Panc1 (cell line): ENCODE measurements at regions not wholly inside any gene's neighbourhood (a gene's known extent, or its start where the extent isn't known, plus 50 kb on each side); places are given as distances from the start of the nearest gene placed in this dataset.

ENCODE experiments used
- ATAC-seq: fragments of 200-7000 bp; cut with Tn5 transposase; 2 replicates; pipeline ENCODE4 v1.9.1; 2020; ENCODE audit warnings: mild to moderate bottlenecking, moderate library complexity
- BruUV-seq: library from RNA; stranded (reverse); fragments of 400-500 nt; replicated peaks from 2 replicates; lab custom pipeline; 2021; lab: Mats Ljungman, UMichigan
- CTCF ChIA-PET: fragments of 300-600 bp; sonication (Branson Sonifier 250); formaldehyde crosslinking; loops from one replicate; lab custom pipeline; 2022; ENCODE audit warnings: antibody characterized with exemption; lab: Charles Lee
- POLR2A ChIA-PET: fragments of 300-600 bp; sonication (Branson Sonifier 250); formaldehyde crosslinking; loops from one replicate; lab custom pipeline; 2022; ENCODE audit warnings: antibody characterized with exemption; lab: Charles Lee
- DNase-seq: peaks from one replicate; pipeline ENCODE4 v3.0.0-alpha.2; 2010; ENCODE audit warnings: low read depth, low spot score
- H3K27ac ChIP-seq: 2 replicates; pipeline ENCODE4 v1.5.1; 2011; ENCODE audit warnings: mild to moderate bottlenecking, low read length, inconsistent platforms
- H3K27me3 ChIP-seq: fragments of 200-500 bp; sonication (Bioruptor generic); 2 replicates; pipeline ENCODE4 v1.6.0; 2014; ENCODE audit warnings: low read length, inconsistent platforms; ENCODE audit not compliant: control insufficient read depth, insufficient read depth
- H3K36me3 ChIP-seq: fragments of 200-500 bp; sonication (Bioruptor generic); 2 replicates; pipeline ENCODE4 v1.5.1; 2014; ENCODE audit warnings: inconsistent platforms, mild to moderate bottlenecking, low read length, moderate library complexity; ENCODE audit not compliant: control insufficient read depth, insufficient read depth
- H3K4me1 ChIP-seq: 2 replicates; pipeline ENCODE4 v1.5.1; 2011; ENCODE audit warnings: inconsistent platforms, mild to moderate bottlenecking, low read length, moderate library complexity; ENCODE audit not compliant: control insufficient read depth, insufficient read depth
- H3K4me3 ChIP-seq, 2 experiments: 2 replicates each; pipeline ENCODE4 v1.5.1; 2011 to 2012; ENCODE audit warnings: low read depth in 2 of 2, low read length in 2 of 2, mild to moderate bottlenecking in 2 of 2, inconsistent platforms in 1 of 2, moderate library complexity in 1 of 2
- H3K9me3 ChIP-seq: fragments of 200-500 bp; sonication (Bioruptor generic); 2 replicates; pipeline ENCODE4 v1.5.1; 2014; ENCODE audit warnings: low read depth, mild to moderate bottlenecking, inconsistent platforms, low read length, moderate library complexity; ENCODE audit not compliant: control insufficient read depth, insufficient read depth
- CTCF ChIP-seq: fragments of 450-650 bp; IDR thresholded peaks from 2 replicates; pipeline ENCODE4 v1.5.1; 2017; ENCODE audit warnings: mild to moderate bottlenecking
- POLR2AphosphoS5 ChIP-seq: IDR thresholded peaks from 2 replicates; pipeline ENCODE4 v1.6.1; 2012; ENCODE audit warnings: mild to moderate bottlenecking, low read depth, low read length, moderate library complexity
- REST ChIP-seq, 2 experiments: IDR thresholded peaks; 2 replicates each; pipeline ENCODE4 v1.6.1; 2011 to 2012; ENCODE audit warnings: low read depth in 2 of 2, control low read depth in 1 of 2, low read length in 1 of 2, mild to moderate bottlenecking in 1 of 2, moderate library complexity in 1 of 2; ENCODE audit not compliant: insufficient read depth in 1 of 2
- SIN3A ChIP-seq: IDR thresholded peaks from 2 replicates; pipeline ENCODE4 v1.6.1; 2012; ENCODE audit warnings: low read depth, mild to moderate bottlenecking, low read length, moderate library complexity, borderline replicate concordance; ENCODE audit not compliant: insufficient read depth
- TCF7L2 ChIP-seq: IDR thresholded peaks from 2 replicates; pipeline ENCODE4 v1.6.1; 2011; ENCODE audit warnings: mild to moderate bottlenecking, low read depth, low read length, inconsistent platforms
- in situ Hi-C: cut with HindIII; loops from 2 replicates; pipeline ENCODE4 v1.10.0; 2016; ENCODE audit warnings: low sequenced_read_pairs, low pct_unique_long_range_greater_than_20kb
- intact Hi-C: fragments of 100-400 bp; cut with micrococcal nuclease; formaldehyde crosslinking; loops from one replicate; pipeline ENCODE4 v1.10.0; 2022; ENCODE audit not compliant: unreplicated experiment

GRCh38 chr5:53277491-53277890 lies 167.9 kb upstream of the MOCS2 start:
- no peaks in the 10 kb centered on the region for H3K27me3 ChIP-seq
- H3K4me3 ChIP-seq, result no peak overlapping the region
- intact Hi-C loops, result no loop called here
- no peaks in the 10 kb centered on the region for H3K36me3 ChIP-seq
- DNase-seq (no peak), ATAC-seq (no peak)
- POLR2A ChIA-PET, result no interaction called here
- no peaks in the 10 kb centered on the region for H3K9me3 ChIP-seq
- BruUV-seq, result no TSS peak
- TF ChIP-seq CTCF (no peak), POLR2AphosphoS5 (no peak), REST (IDR thresholded peaks at IDR 0.05; ENCODE audit: insufficient read depth in 1 of 2, low read depth in 2 of 2, low read length in 1 of 2) (no peak), SIN3A (no peak), TCF7L2 (no peak)
- H3K4me1 ChIP-seq, result no peaks in the 10 kb centered on the region
- CTCF ChIA-PET, result no interaction called here
- in situ Hi-C loops, result no loop called here
- H3K27ac ChIP-seq, result no peak overlapping the region

GRCh38 chr5:53287573-53287972 lies 178.0 kb upstream of the MOCS2 start:
- Histone ChIP-seq H3K4me3 (no peak overlapping the region), H3K9me3 (no peaks in the 10 kb centered on the region), H3K4me1 (no peaks in the 10 kb centered on the region), H3K27ac (no peak overlapping the region), H3K27me3 (no peaks in the 10 kb centered on the region), H3K36me3 (no peaks in the 10 kb centered on the region)
- ChIA-PET CTCF (no interaction called here), POLR2A (no interaction called here)
- intact Hi-C loops (no loop called here), in situ Hi-C loops (no loop called here)
- BruUV-seq, result no TSS peak
- ATAC-seq (no peak), DNase-seq (no peak)
- no peak for TF ChIP-seq CTCF
- no peak for TF ChIP-seq TCF7L2
- no peak for TF ChIP-seq SIN3A
- TF ChIP-seq REST (IDR thresholded peaks at IDR 0.05; ENCODE audit: insufficient read depth in 1 of 2, low read depth in 2 of 2, low read length in 1 of 2), result no peak
- no peak for TF ChIP-seq POLR2AphosphoS5
